ENCODE measurements at regions not wholly inside any gene's neighbourhood (a gene's known extent, or its start where the extent isn't known, plus 50 kb on each side); places are given as distances from the start of the nearest gene placed in this dataset.

GRCh38 chr9:13596383-13596970 is 317.0 kb upstream of the MPDZ start:
- no peak for DNase-seq (ENCODE audit: low spot score)

- no peak for DNase-seq (ENCODE audit: low spot score)
These were observed 311.5 kb upstream of the MPDZ start for GRCh38 chr9:13590996-13591395.

DNA sequence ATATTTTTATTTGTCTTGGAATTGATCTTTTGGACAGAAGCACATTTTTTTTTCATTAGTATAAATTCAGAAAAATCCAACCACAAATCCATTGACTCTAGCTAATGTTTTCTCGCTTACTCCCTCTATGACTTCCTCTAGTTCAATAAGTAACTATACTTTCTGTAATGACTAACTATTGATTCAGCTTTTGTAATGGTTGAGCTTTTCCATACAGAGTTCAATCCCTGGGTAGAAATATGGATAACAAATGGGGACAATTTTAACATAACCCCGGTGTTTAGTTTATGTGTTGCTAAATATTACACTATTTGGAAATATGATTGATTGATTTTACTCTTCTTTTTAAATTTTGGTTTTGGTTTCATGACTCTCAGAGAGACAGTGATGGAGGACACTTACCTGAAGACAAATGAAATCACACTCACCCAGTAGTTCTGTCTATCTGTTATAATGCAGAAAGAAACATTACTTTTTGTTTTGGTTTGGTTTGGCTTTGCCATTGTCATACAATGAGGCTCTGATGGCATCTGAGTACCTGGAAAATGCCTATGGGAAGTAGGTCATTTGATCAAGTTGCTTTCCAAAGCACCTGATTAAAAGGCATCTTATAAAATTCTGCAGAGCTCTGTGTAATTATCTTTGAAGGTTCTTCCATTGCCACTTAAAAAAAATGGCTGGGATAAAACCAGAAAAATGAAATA is 309.7 kb upstream of the MPDZ start:
- DNase-seq (ENCODE audit: low spot score) = no peak

DNA sequence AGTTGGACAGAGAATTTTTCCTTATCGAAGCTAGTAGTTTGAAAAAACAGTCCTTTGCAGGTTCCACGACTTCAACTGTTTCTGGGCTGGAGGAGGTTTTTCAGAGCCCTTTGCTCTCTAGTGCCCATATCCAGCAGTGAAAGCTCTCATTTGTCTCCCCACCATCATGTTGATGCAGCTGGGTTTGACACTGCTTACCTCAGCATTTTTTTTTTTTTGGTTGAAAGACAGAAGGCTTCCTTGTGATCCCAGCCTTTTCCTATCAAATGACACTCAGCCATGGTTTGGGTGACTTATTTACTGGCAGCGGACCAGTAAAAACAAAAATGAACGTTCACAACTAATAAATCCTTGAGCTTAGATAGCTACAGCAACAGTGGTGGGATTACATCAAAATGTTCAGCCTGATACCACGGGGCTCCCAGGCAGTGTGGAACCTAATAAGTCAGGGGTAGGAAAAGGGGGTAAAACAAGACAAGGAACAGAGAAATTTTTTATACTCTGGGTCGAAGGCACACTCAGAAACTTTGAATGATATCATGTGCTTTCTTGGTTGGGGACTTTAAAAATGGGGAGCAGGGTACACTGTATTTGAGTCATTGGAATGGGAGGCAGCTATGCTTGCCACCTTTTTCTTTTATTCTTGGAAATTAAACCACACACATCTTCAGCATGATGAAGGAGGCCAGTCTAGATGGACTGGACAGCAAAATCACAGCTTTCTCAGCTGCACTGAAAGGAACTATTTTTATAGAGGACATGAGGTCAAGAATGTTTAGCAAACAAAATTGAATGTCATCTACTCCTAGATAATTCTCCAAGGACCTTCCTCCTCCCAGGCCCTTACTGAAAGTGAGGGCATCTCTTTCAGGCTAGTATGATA is 308.9 kb upstream of the MPDZ start:
- no peak for DNase-seq (ENCODE audit: low spot score)

DNA sequence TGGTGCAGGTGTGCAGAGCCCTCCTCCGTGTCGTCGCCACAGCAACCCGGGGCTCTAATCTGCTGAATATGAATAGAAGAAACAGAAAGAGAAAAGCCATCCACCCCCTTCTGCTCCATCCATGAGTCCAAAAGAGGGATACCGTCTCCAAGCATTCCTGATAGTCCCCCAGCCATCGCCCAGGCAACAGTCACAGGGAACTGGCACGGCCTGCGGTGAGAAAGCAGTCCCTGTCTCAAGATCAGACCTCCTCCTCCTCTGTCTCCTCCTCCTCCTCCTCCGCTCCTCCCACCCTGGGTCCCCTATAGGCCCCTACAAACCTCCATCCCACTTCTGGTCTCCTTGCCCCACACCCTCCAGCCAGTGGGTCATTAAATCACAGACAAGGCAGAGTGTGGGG is 308.1 kb upstream of the MPDZ start:
- no peak for DNase-seq (ENCODE audit: low spot score)

DNA sequence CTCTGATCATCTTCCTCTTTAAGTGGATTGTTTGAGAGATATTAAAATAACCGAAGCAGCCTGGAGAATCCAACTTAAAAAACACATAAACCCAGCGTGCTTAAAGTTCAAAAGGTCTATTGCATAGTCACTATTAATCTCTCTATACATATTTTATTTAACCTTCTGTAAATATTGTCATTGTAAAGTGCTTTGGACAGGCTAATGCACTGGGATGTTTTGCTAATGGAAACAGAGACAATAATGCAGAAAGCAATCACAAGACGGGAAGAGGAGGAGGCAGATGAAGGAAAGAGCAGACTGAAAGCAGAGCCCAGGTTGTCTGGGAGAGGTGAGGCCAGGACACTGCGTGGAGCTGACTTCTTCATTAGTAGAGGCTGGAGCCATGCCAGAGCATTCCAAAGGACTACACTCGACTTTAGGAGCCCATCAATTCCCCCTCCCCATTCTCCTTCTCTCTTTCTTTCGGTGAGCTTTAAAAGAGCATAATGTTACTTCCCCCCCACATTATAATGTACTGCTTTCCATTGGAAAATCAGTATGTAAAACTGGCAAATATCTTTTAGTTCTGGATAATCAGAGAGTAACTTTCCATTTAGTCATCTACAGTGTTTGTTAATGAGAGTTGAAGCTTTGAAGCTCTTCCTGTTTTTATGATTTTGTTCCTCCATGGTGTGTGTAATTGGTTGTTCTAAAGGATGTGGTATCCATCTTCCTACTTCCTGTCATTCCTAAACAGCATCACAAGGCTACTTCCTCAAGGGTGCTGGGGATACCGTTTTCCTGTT is 307.3 kb upstream of the MPDZ start:
- DNase-seq (ENCODE audit: low spot score) = no peak

DNA sequence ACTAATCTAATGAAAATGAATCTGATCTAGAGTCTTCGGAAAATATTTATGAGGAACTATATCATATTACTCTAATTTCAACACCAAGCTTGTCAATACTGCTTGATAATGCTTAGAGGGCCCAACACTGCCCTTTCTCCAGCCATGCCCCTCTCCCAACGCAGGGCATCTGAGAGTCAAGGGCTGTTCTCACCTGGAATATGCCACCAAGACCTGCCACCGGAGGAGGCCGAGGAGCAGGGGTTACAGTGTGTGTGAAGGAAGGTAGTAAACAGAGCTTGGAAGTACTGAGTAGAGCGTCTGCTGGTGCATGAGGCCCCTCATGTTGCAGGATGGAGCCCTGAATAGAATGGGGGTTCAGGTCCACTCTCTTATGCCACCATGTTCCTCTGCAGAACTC is 301.3 kb upstream of the MPDZ start:
- no peak for DNase-seq (ENCODE audit: low spot score)

DNA sequence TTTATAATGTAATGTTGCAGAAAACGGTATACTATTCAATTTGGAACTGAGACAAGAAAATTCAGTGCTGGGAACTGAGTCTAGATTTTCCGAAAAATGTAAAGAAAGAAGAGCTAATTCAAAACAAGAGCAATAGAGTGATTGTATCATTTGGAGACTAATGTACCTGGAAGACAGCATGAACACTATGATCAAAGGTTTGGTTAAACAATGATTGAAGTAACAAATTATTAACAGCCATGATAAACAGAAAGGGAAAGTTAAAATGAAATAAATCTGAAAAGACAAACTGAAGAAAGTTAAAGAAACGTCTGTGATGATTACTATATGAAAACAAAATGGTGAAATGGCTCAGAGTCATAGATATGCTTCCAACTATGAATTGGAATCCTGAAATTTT is 300.6 kb upstream of the MPDZ start:
- DNase-seq (ENCODE audit: low spot score) = no peak

GRCh38 chr9:13576101-13576500 is 296.6 kb upstream of the MPDZ start:
- no peak for DNase-seq (ENCODE audit: low spot score)

DNA sequence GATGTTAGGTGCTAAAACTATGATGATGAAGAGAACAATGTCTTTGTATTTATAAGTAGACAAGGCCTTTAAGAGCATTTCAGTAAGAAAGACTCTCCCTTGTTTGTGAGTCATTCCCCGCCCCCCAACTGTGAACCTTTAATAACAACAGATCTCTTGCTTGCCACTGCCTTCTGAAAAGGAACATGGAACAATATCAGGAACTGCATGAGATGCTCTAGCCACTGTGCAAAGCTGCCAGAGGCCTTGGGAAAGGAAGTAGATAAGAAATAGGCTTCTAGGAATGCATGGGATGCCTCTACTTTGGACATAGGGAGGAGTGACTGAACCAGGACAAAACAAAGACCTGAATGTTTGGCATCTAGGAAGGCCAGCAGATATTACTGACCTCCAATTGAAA is 296.1 kb upstream of the MPDZ start:
- no peak for DNase-seq (ENCODE audit: low spot score)

DNA sequence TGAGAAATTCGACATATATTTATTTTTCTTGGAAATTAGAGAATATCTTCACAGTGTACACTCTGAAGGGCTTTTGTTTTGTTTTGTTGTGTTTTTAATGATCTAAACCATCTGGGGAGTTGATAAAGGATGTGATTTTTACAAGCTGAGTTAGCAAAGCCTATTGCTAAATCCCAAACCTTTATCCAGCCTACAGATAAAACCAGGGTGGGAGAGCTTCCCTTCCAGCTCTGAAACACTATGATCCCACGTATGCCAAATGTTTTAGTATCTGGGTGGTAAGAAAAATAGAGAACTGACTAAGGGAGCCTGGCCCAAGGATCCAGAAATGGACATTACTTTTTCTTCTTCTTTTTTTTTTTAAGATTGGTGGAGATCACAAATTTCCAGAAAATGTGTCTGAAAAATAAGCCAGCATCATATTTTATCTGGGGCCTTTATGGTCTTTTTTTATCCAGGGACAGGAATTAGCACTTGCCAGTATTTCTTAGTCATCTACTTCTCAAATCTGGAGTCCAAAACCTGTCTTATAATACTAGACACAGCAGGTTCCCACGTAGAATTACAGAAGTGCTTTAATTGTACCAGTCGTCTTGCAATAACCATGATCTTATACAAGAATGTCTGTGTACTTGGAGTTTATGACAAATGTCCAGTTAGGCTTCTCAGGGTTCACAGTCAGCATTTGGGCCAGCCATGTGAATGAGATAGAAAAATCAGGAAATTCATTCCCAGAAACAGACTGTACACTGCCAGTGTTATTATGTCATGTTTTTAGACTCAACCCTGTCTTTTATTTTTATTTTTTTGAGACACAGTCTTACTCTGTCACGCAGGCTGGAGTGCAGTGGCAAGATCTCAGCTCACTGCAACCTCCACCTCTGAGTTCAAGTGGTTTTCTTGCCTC is 290.8 kb upstream of the MPDZ start:
- DNase-seq (ENCODE audit: low spot score) = no peak

DNA sequence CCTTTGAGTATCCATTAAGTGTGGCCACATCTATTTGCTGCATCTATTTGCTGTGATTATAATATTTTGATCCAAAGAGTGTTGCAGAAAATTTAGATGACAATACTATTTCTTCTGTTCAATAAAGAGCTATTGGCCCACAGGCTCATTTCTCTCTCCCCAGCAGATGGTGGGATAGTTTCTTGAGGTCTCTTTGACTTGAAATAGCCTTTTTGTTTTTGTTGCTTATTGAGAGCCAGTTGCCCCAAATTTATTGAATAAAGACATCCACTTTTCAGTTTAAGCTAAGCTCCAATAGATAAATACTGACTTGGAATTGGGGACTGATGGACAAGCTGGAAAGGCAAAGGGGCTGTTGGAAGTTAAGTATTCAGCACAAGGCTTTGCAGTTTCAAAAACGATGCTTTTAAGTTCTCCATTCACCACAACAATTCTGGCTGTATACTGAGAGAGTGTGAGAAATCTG is 290.1 kb upstream of the MPDZ start:
- no peak for DNase-seq (ENCODE audit: low spot score)

DNA sequence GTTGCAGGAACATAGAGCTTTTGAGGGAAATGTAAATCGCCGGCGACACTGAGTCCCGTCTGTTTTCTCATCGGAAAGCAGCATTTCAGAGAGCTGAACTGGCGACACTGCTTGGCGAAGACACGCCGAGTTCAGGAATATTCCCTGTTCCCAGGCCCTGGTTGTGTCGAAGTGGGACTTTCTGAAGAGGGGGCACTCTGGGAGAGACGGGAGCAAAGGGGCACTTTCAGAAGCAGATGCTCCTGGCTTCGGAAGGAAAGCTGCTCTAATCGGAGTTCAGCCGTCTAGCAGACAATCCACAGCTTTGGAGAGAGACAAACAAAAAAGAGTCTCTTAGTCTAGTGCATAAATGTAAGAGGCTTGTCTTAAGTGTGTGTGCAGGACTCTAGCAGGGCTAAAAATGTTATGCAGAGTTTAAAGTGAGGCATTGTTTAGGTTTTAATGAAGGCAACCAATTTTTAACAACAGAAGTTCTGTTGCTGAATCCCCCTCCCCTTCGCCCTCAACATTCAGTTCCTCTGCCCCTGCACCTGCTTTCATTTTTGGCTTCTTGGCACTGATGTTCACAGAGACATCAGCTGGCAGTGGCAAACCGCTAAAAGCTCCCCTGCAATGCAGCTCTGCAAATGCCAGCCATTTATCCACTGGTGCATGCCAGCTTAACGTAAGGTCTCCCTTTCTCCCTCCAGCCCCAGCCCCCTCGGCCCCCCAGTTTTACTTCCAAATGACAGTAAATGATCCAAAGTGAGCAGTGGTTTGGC is 289.5 kb upstream of the MPDZ start:
- DNase-seq (ENCODE audit: low spot score) = no peak

DNA sequence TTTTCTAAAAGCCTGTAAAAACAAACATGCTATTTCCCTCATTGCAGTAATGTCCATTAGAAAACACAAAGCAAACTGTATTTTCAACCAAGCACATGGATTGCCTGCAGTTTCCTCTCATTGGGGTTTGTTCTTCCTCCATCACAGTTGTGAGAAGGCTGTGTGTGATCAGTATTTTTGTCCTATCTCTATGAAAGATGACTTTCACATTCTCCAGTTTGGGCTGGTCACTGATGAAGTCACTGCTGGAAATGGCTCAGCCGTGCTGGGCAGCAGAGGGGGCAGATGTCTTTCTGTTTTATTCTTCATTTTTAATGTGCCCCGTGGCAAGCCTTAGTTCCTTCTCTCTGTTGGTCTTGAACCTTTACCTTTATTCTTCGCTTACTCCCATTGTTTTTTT is 288.9 kb upstream of the MPDZ start:
- peak; percentile 11 for DNase-seq (ENCODE audit: low spot score)

DNA sequence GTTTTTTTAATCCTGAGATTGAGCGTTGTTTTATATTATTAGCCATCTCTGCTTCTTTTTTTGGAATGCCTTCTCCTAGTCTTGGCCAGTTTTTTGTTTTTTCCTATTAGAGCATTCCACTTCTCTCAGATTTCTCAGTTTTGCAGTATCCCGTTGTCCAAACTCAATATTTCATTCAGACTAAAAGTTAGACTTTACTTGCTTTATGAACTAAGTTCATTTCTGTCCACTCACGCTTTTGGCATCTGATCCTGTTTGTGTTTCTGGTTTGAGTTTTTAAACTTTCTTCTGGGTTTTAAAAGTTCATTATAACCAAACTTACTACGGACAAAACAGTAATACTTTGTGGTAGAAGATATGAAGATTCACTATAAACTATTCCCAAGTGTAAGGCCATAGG is 288.3 kb upstream of the MPDZ start:
- no peak for DNase-seq (ENCODE audit: low spot score)

- no peak for DNase-seq (ENCODE audit: low spot score)
These were observed 278.3 kb upstream of the MPDZ start for GRCh38 chr9:13557746-13558145.

- no peak for DNase-seq (ENCODE audit: low spot score)
These were observed 277.2 kb upstream of the MPDZ start for GRCh38 chr9:13556656-13557055.

- no peak for DNase-seq (ENCODE audit: low spot score)
These were observed 276.6 kb upstream of the MPDZ start for GRCh38 chr9:13555989-13556500.

- no peak for DNase-seq (ENCODE audit: low spot score)
These were observed 276.0 kb upstream of the MPDZ start for GRCh38 chr9:13555516-13555915.

GRCh38 chr9:13554626-13555025 is 275.1 kb upstream of the MPDZ start:
- DNase-seq (ENCODE audit: low spot score) = no peak
